A549 (cell line): ENCODE measurements at regions not wholly inside any gene's neighbourhood (a gene's known extent, or its start where the extent isn't known, plus 50 kb on each side); places are given as distances from the start of the nearest gene placed in this dataset.

Source experiments
- POLR2A ChIP-seq: IDR thresholded peaks from 2 replicates; pipeline ENCODE4 v1.6.1; 2012; ENCODE audit warnings: mild to moderate bottlenecking, low read length
- TF ChIP-seq, protein P1 (sequence below): IDR thresholded peaks from 2 replicates; pipeline ENCODE4 v1.6.1; 2012

DNA sequence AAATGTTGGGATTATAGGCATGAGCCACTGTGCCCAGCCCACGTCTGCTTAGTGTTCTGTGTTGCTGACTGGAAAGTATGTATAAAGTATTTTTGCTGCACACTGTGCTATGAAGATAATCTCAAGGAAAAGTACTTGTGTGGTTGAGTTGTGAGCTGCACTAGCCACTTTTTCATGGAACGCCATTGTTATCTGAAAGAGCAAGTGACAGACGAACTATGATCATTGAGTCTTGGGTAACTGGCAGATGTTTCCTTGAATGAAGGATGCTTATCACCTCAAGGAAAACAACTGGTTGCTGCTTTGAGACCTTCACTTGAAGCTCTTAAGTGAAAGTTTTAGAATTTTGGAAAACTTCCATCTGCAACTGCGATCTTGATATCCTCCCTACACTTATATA lies 82.2 kb upstream of the KCTD1 start:
- no peak for TF ChIP-seq POLR2A
- TF ChIP-seq, protein P1, sequence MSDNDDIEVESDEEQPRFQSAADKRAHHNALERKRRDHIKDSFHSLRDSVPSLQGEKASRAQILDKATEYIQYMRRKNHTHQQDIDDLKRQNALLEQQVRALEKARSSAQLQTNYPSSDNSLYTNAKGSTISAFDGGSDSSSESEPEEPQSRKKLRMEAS, result no peak
